Stimulated activated CD4-positive, alpha-beta T cell treated with anti-CD3 and anti-CD28 coated beads, Interleukin-12 subunit alpha, Interleukin-12 subunit beta, amount 100 ng/mL, for 48 hours (primary cell): ENCODE measurements at regions not wholly inside any gene's neighbourhood (a gene's known extent, or its start where the extent isn't known, plus 50 kb on each side); places are given as distances from the start of the nearest gene placed in this dataset.

Experiments used
- DNase-seq, 3 donors: peaks; one replicate each; pipeline ENCODE4 v3.0.0-alpha.2; 2020; ENCODE audit warnings: low read depth in 2 of 3, low spot score in 1 of 3

DNA sequence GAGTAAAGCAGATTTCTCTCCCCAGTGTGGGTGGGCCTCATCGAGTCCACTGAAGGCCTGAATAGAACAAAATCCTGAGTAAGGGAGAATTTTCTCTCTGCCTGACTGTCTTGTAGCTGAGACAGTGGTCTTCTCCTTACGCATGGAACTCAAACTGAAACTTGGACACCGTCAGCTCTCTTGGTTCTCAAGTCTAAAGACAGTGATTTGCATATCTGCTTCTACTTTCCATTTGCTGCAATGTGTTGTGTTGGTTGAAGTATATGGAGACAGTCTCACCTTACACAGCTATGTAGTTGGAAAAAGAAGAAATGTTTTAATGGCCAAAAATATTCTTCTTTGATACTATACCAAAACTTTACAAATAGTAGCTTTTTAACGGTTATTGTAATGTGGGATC lies 160.2 kb upstream of the LMNTD1 start:
- no peak for DNase-seq

DNA sequence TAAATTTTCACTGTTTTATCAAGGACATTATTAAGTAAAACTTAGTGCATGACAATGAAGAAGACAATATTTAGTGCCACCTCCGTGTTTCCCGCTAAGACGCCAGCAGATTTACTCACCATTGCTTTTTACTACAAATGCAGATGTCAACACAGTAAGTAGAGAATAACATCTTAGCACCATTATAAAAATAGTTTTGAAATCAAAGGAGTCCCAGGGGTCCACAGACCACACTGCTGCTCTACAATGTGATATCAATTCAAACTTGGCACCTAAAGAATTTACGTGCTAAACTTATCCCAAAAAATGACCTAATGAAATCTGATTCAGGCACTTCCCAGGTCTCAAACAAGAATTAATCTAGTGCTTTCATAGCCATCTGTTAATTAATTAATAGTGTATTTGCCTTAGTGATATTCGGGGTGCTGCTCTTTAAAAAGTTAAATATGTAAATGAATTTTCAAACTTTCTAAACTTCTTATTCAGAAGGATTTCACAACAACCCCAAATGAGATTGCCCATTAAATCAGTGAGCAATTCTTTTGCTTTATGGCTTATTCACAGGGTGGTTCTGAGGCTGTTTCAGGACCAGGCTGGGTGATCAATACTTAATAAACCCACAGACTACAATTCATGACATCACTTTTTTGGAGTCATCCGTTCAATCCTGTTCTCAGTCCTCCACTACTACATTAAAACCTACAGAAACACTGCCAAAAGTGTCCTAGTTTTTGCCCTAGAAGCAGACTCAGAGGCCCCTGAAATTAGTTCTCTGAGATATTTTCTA lies 161.3 kb upstream of the LMNTD1 start:
- no peak for DNase-seq

DNA sequence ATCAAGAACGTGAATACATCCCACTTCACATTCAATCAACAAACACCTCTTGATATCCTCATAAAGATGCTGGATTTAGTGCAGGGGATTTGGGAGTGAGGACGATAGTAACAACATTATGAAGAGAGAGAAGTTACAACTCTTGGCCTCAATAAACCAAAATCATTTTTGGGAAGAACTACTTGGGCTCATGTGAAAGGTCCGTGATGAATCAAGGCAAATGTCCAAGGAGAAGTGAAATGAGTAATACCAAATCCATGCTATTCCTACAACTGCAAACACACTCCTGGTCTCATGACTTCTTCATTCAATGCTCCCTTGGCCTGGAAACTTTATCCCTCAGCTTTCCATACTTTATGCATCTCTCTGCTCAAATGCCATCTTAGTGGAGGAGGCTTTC lies 162.0 kb upstream of the LMNTD1 start:
- no peak for DNase-seq

DNA sequence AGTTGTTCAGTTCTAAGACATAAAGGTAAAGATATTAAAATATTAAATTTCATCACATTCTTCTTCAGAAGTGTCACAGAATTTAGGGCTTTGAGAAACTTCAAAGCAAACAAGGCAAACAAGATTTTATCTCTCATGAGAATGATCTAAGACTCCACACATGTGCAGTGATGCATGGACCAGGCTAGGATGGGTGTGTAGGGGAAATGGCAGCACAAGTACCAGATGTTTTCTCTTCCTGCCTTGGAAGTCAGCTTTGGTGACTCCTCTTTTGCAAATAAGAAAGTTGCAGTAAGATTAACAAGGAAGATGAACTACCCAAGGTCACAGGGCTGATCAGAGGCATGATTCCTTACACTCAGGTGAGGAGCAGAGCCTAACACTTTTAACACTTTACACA lies 163.8 kb upstream of the LMNTD1 start:
- no peak for DNase-seq

DNA sequence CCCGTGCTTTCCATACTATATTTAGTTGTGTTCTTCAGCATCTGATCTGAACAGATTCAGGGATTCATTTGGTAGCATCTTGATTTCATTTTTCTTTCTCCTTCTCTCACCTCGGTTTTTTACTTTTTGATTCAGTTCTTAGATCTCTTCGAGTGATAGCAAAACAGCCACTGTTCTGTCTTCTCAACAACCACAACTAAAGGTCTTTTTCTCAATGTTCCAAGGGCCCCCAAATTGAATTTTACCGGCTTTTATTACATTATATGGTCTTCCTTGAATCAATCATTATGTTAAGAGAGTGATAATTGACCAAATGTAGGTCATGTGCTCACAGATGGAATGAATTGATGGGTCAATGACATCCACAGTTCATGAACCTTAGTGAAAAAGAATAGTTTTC lies 164.5 kb upstream of the LMNTD1 start:
- no peak for DNase-seq

DNA sequence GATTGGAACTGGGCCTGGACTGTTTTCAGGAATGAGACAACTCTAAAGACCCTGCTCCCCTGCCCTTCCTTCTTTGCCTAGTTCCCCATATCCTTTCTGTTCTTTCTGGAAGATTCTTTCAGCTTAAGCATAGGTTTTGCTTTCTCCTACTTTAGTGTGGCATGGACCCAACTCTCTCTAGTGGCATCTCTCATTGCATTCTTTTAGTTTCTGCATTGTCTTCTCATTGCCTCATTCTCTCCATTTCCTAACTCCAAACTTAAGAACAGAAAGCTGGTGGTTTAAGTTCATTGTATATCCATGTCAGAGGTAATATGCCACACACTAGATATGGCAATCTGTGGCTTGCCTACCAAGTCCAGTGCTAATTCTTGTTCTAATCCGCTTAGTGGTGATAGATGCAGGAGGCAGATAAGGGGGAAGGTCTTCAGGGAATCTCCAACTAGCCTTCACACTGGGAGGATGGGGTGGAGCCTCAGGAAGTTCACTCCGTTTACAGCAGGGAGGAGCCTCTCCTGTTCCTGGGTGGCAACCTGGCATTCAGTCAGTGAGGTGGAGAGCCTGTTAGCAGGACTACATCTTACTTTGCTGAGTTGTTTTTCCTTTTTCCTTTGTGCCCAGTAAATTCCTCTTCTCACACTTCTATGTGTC lies 165.1 kb upstream of the LMNTD1 start:
- DNase-seq = no peak

DNA sequence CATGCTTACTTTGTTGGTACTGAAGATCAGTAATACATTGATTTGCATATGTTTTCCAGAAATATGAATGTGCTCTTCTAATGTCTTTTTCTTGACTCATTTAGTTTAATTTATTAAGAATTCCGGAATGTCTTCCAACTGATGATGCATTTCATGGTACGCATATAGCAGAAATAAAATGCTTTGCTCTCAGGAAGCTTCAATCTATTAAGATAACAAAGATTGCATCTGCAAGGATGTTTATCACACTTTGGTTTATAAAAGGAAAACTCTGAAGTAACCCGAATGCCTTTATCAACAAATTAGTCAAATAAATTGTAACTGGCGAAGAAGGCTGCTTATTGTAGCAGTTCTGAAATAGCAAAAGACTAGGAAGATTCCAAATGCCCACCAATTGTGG lies 166.4 kb upstream of the LMNTD1 start:
- DNase-seq = no peak

DNA sequence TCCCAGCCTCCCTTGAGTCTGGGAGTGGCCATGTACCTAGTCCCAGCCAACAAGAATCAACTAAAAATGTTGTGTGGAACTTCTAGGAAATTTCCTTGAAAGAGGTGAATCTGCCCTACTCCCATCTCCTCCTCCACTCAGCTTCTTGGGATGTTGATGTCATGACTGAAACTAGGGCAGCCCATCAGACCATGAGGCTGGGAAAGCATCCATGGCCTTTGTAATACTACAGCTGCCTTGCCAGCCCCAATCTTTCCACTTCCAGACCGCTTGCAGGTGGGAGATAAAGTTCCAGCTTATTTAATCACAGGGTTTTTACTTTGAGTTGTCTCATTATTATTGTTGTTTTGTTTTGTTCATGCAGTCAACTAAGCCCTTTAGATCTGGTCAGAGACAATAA lies 170.3 kb upstream of the LMNTD1 start:
- DNase-seq = no peak

DNA sequence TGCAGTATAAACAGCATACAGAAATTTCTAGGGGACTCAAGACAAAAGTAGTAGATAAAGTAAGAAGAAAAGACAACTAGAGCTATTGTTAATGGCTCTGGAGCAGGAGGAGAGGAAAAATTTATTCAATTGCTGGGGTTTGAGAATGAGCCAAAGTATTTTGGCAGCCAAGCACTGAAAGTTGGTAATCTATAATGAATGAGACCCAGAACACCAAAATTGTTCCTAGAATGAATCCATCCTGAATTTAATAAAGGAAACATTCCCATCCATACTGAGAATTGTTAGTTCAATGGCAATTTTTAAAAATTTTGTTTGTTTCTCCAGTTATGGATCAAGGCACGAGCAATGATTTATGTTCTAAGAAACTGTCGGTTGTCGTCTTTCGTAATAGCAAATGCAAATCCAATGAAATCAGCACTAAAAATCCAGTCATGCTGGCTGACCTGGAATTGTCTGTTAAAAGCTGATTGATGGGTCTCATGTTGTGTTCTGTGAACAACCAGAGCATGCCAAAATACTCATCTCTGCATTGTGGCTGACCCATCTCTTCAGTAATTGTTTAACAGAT lies 170.9 kb upstream of the LMNTD1 start:
- no peak for DNase-seq

DNA sequence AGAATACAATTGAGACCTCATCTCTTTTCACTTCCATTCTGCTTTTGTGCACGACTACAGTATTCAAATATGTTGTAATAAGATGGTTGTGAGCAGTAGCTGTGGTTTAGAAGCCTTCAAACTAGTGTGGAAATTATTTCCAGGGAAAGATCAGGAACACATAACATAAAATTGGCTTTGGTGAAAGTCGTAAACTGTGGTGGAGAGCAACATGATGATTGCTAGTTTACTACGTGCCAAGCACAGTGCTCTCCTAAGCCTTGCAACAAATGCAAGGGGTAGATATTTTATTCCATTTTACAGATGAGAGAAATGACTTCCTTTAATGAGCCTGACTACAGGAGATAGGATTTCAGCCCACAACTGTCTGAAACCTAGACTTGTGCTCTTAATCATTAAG lies 172.4 kb upstream of the LMNTD1 start:
- DNase-seq = no peak

DNA sequence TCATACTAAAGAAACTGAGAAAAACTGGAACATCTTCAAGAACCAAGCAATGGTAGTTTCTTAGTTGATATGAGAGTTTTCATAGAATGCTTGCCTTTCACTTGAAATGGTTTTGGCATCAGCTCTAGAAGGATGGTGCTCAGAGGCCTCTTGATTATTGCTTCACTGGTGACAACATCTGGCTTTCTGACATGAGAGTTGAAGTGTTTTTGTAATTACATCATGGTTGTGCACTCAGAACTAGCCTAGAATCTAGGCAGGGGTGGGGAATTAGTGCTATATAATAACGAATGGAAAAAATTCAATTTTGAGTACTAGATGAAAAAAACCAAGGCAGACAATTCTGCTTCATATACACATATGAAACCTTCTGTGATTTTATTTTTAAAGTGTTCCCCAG lies 172.8 kb upstream of the LMNTD1 start:
- DNase-seq = no peak

DNA sequence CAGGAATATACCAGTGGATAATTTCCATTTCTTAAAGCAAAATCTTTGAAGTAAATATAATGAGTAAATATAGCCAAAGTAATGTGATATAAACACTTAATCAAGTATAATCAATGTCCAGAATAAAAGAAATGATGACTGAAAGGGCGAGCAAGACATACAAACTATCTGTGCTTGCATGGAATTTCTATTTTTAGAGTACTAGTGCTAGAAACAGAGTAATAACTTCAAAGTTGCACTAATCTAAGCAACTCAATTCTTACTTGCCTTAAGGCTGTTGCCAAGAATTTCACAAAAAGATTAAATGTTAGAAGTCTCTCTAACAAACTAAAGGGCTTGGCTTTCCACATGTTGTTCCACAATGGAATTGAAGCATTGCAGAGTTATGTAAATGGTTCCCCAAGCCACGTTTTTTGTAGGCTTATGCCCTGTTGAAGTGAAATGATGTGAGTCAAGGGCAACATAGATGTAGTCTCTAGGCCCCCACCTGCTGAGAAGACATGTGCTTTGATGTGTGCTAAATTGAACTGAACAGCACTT lies 175.0 kb upstream of the LMNTD1 start:
- DNase-seq = no peak

DNA sequence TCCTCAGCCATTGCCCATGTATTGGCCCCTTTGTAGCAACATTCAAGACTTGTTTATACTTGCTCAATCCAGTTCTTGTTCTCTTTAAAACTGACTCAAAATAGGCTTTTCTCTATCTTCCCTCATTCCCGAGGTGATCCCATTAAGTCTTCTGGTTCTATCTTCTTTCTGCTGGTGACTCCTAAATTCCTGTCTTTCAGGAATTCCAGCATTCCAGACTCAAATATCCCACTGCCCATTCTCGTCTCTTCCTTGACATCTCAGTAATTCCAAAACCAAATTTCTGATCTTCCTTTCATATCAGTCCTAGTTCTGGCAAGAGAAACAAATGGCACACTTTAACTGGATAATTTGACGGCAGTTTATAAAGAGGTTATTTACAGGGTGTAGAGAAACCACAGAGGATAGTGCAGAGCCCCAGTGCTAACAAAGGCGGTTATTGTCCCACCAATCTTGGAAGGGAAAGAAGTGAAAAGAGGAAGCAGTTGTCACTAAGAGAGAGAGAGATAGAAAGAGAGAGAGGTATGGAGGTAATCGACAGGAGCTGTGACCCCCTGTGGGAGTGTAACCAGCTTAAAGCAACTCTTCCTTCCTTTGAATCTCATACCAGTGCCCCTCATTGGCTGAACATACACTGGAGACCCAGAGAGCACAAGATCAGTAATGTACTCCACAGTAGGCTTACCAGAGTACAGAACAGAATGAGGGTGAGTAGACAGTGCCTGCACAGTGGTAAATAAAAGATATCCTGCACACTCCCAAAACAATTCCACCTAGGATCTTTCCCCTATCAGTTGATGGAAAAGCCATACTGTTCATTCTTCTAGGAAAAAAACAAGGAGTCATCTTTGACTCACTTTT lies 177.6 kb upstream of the LMNTD1 start:
- no peak for DNase-seq

DNA sequence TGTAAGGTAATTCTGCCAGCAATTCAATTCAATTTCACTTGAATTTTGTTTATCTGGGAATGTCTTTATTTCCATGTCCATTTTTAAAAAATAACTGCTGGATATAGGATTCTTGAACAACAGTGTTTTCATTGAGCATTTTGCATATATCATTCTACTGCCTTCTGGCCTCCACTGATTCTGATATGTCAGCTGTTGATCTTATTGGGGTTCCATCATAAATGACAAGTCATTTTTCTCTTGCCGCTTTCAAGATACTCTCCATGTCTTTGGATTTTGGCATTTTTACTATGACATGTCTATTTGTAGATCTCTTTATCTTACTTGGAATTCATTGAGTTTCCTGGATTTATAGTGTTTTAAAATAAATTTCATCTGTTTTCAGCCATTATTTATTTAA lies 180.5 kb upstream of the LMNTD1 start:
- DNase-seq = no peak

DNA sequence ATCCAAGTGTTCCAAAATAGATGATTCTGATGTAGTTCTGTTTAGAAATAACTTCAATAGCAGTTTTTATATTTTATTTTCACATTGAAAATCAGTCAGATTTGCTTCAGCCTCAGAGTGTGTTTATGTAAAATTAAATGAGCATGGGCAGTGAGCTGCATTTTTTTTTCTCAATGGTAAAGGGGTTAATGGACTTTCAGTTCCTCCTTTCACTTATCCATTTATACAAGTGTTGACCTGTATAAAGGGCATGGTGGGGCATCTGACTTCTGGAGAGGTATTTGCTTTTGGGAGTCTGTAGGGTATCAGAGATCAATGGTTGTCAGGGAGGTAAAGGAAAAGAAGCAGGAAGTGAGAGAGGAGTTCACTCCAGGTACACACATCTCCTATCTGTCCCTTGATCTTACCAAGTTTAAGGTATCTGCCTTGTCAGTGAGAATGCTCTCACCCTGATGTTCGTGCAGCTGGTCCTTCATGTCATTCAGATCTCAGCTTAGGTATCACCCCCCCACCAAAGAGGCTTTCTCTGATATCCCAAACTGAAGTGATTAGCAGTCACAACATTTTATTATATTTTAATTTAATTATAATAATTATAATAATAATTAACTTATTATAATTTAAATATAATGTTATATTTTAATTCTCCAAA lies 181.6 kb upstream of the LMNTD1 start:
- DNase-seq = no peak

DNA sequence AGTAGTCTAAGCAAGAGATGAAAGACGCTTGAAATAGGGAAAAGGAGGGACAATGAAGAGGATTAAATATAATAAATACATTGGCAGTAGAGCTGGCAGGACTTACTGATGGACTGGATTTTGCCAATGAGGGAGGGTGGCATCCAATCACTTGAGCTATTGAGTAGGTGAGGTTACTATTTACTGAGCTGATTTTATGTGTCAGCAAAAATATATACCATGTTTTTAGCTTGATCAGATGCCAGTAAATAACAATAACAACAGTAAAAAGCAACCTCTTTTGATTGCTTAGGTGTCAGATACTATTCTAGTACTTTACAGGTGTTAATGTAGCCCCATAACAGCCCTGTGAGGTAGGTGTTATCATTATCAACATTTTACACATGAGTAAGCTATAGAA lies 187.5 kb upstream of the LMNTD1 start:
- DNase-seq = no peak

DNA sequence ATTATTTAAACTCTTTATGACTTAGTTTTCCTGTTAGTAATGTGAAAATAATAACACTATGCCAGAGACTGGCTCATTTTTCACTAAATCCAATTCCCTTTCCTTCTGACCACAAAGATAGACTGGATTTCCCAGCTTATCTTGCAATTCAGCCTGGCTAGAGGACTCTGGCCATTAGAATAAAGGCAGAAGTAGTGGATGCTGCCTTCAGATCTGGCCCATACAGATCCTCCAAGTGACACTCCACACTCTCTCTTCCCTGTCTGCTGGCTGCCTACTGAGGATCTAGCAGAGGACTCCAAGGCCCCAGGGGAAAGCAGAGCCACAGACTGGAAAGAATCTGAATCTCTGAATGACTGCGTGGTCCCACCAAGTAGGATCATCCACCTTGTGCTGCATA lies 188.8 kb upstream of the LMNTD1 start:
- no peak for DNase-seq

DNA sequence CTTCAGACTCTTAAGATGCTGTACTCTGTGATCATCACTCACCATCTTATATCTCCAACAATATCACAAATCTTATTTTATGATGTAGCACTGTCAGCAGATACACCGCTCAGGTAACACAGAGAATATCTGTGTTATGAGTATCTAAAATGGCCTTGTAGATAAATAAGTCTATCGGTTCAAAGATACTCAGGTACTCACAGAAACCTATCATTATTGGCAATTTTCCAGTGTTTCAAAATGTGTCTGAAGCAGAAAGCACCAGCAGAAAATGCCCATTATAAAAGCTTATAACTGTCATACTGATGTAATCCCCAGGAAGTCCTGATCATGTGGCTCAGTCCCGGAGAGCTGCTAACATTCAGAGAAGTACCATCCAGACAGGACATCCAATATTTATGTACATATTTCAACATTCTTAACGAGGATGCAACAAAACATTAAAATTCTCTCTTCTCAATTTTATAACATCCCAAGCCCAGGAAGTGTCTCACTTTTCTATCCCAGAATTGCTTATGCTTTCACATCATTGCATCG lies 190.7 kb upstream of the LMNTD1 start:
- DNase-seq = no peak

DNA sequence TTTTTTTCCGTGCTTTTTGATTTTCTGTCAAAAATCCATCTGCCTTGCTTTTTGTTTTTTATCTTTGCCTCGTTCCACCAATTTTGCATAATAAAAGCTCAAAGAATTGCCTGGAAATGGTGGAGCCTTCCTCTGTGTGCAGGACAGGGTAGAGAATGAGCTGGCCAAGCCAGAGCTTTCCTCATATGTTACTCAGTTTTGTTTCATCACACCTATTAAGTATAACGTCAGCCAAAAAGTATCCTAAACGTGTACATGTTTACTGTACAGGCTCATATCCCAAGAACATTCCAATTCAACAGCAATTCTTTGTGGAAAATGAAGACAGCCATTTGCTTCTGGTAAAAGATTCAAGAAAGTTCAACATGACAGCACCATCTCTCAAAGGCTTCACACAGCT lies 191.2 kb upstream of the LMNTD1 start:
- no peak for DNase-seq

DNA sequence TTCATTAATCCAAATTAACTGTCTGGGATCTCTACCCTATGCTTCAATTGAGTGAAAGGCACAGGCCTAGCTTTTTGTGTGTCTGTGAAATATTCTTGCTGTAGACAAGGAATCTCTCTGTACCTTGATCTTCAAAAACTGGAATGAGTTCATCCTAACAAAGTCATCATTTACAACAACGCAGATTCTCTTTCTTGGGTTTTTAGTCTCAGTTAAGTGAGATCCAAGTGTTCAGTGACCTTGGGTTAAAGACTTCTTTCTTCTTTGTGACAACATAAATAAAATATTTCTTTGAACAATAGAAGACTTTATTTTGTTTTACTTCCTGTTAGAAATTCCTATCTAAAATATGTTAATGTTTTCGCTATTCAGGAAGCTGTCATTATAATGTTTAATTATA lies 192.2 kb upstream of the LMNTD1 start:
- DNase-seq = no peak

DNA sequence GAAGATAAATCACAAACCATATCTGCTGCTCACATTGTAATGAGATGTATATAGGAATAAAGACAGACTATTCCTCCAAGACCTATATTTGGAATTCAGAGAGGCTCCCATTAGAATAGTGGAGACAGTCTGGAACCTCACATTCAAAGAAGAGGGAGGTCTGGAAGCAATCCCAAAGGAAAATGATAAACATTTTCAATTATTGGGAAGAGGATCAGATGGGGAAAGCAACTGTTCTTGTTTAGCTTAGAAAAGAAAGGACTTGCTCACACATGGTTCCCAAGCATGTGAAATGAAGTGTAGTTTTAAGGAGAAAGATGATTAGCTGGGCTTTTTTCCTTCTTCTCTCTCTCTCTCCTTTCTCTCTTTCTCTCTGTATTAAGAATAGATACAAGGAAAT lies 193.0 kb upstream of the LMNTD1 start:
- no peak for DNase-seq
